Stomach (tissue), 4 donors: ENCODE measurements at regions not wholly inside any gene's neighbourhood (a gene's known extent, or its start where the extent isn't known, plus 50 kb on each side); places are given as distances from the start of the nearest gene placed in this dataset.

Experiments used
- EP300 ChIP-seq: sonication (generic); formaldehyde crosslinking; IDR thresholded peaks from one replicate; pipeline ENCODE4 v1.6.1; 2017; ENCODE audit warnings: antibody characterized with exemption
- POLR2A ChIP-seq, 4 donors: fragments of 450-650 bp; IDR thresholded peaks; one replicate each; pipeline ENCODE4 v1.6.1; 2016; ENCODE audit warnings: antibody characterized with exemption in 4 of 4, control low read depth in 2 of 4, mild to moderate bottlenecking in 1 of 4, moderate library complexity in 1 of 4
- POLR2AphosphoS5 ChIP-seq, 3 donors: sonication (generic); formaldehyde crosslinking; IDR thresholded peaks; one replicate each; pipeline ENCODE4 v1.6.1; 2016; ENCODE audit warnings: antibody characterized with exemption in 3 of 3
- TF ChIP-seq, protein P1 (sequence below), 7 experiments: fragments of 450-650 bp in 4 of 7; fragments of 200-600 bp in 3 of 7; sonication (generic) in 3 of 7; IDR thresholded peaks; one replicate each; pipeline ENCODE4 v1.5.1; 2016 to 2019; ENCODE audit warnings: antibody characterized with exemption in 7 of 7, control low read depth in 2 of 7, mild to moderate bottlenecking in 1 of 7

DNA sequence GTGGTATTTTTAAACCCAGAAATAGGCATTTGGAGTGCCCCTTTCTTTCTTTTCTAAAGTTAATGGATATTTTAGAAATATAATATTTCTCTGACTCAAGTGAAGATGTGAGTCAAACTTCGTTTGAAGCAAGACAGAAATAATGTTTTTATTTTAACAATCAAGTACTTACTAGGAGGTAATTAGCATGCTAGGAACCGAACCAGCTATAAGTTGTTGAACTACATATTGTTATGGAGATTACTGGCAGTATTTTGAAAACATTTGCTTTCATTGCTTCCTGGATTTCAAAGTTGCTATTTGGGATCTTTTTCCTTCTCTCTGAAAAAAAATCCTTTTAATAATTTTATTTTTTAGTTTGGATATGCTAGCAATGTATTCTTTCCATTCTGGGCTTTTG is 225.2 kb downstream of the NEDD1 start:
- TF ChIP-seq POLR2A (IDR thresholded peaks at IDR 0.05) = no peak
- TF ChIP-seq, protein P1, sequence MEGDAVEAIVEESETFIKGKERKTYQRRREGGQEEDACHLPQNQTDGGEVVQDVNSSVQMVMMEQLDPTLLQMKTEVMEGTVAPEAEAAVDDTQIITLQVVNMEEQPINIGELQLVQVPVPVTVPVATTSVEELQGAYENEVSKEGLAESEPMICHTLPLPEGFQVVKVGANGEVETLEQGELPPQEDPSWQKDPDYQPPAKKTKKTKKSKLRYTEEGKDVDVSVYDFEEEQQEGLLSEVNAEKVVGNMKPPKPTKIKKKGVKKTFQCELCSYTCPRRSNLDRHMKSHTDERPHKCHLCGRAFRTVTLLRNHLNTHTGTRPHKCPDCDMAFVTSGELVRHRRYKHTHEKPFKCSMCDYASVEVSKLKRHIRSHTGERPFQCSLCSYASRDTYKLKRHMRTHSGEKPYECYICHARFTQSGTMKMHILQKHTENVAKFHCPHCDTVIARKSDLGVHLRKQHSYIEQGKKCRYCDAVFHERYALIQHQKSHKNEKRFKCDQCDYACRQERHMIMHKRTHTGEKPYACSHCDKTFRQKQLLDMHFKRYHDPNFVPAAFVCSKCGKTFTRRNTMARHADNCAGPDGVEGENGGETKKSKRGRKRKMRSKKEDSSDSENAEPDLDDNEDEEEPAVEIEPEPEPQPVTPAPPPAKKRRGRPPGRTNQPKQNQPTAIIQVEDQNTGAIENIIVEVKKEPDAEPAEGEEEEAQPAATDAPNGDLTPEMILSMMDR (IDR thresholded peaks at IDR 0.05) = no peak
- no peak for TF ChIP-seq POLR2AphosphoS5 (IDR thresholded peaks at IDR 0.05)
- TF ChIP-seq EP300 = no peak
